DMS 273 treated with DMSO at 0.1 percent for 48 hours (cell line): ENCODE measurements at regions not wholly inside any gene's neighbourhood (a gene's known extent, or its start where the extent isn't known, plus 50 kb on each side); places are given as distances from the start of the nearest gene placed in this dataset.
"Not testable (repeated sequence)": the region's sequence is repeated elsewhere in the genome, so short reads cannot be mapped to it uniquely, and the experiment has no call there.

ENCODE experiments used
- DNase-seq: peaks from one replicate; lab custom pipeline; 2025; lab: John Stamatoyannopoulos, UW

- no peak for DNase-seq
These were observed 161.6 kb downstream of the DDX1 start for GRCh38 chr2:15753233-15753798.

- DNase-seq: no peak
These were observed 162.4 kb downstream of the DDX1 start for GRCh38 chr2:15753811-15754702.

DNA sequence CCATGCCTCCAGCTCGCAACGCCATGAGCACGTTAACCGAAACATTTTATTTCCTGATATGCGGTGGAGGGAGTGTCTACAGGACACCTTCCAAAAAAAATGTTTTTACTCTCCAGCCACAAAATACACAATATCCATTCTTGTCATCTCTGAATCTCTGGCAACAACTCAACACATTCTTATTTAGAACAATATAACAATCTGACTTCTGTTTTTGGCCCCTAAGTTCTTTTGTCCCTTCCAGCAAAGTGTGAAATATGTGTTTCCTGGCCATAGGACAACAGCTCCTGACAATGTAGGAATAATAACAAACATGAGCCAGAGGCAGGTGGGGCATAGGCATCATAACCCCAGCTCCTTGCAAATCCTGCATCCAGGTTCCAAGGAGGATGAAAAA is 163.0 kb downstream of the DDX1 start:
- DNase-seq: no peak

GRCh38 chr2:15755528-15755927 is 163.9 kb downstream of the DDX1 start:
- no peak for DNase-seq

DNA sequence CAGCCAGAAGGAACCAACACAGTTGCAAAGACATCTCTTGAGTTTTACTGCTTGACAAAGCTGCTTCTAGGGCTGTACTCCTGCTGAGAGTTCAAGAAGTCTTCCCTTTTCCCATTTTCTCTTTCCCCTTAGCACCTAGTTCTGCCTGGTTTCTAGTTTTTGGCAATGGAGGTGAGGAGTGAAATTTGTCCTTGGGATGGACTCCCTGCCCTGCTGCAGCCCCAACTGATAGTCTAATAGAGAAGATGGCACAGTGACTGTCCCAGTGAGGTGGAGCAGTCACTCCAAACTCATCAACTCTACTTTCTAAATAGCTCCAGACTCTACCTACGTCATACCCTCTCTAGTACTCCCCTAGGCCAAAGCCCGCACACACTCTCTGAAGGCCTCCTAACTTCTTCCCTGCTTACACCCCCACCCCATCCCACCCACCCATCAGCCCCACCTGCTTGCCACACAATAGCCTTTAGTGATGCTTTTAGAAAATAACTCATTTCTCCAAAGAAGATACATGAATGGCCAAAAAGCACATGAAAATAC is 164.4 kb downstream of the DDX1 start:
- DNase-seq: no peak

DNA sequence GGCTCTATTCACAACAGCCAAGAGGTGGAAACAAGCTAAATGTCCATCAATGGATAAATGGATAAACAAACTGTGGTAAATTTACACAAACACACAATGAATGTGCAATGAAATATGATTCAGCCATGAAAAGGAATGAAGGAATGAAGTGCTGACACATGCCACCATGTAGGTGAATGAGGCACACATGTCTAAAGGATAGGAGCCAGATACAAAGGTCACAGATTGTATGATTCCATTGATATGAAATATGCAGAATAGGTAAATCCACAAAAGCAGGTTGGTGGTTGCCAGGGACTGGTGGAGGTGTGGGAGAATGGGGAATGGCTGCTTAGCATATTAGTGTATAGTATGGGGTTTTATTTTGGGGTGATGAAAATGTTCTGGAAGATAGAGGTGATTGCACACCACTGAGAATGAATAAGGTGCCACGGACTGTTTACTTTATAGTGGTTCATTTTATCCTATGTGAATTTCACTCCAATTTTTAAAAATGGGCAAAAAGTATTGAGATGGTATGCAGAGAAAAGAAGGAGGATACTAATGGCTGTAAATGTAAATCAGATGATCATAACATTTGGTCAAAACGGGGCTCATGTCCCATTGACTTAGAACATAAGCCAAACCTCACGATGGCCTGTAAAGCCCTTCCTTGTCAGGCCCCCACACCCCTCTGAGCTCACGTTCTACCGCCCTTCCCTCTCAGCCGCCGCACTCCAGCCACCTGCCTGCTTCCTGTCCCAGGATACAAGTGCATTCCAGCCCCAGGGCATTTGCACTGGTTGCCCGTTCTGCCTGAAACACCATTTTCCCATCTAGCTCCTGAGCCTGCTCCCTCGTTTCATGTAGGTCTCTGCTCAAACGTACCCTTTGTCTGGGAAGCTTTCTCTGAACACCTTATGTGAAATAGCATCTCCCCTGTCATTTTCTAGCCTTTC is 165.5 kb downstream of the DDX1 start:
- no peak for DNase-seq

GRCh38 chr2:15757820-15758586 is 166.3 kb downstream of the DDX1 start:
- no peak for DNase-seq

GRCh38 chr2:15758848-15759247 is 167.2 kb downstream of the DDX1 start:
- DNase-seq: no peak

DNA sequence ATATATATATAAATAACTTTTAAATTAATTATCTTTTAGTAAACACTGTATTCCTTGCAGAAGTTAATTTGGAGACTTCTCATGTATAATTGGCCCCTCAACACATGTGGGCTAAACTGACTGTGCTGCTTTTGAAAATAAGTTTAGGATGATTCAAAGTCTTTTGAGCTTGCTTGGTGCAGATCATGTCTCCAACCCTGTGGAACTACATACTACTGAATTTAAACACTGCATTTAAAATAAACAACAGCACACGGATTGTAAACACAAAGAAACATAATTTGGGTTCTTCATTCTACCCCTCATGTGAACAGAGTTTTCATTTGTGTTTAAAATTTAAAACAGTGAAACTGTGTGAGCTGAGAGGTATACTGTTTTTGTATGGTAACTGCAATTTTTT is 167.7 kb downstream of the DDX1 start:
- no peak for DNase-seq

GRCh38 chr2:15759791-15760190 is 168.1 kb downstream of the DDX1 start:
- DNase-seq: not testable (repeated sequence)

- no peak for DNase-seq
These were observed 168.7 kb downstream of the DDX1 start for GRCh38 chr2:15760232-15760910.

DNA sequence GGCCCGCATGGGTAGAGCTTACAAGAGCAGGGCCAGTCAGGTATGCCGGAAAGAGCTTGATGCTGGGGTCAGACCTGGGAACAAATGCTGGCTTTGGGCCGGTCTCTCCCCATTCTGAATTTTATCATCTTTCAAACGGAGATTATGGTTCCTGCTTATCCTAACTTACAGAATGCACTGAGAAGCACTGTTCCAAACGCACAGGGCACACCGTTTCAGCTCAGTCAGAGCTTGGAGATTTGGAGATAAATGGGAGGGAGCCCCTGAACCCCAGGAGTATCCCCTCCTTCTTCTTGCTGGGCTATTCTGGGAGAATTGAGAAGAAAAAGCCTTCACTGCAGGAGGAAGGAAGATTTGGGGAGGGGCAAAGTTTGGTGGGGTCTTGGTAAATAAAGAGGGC is 169.4 kb downstream of the DDX1 start:
- no peak for DNase-seq

DNA sequence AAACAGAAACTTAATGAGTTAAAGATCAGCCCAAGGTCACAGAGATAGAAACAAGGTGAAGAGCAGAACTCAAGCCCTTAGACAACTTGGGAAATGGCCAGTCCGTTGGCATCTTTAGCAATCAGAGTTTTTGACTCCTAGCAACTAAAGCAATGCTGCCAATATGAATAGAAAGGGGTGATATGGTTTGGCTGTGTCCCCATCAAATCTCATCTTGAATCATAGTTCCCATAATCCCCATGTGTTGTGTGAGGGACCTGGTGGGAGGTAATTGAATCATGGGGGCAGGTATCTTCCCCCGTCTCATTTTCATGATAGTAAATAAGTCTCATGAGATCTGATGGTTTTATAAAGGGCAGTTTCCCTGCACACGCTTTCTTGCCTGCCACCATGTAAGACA is 170.2 kb downstream of the DDX1 start:
- no peak for DNase-seq

DNA sequence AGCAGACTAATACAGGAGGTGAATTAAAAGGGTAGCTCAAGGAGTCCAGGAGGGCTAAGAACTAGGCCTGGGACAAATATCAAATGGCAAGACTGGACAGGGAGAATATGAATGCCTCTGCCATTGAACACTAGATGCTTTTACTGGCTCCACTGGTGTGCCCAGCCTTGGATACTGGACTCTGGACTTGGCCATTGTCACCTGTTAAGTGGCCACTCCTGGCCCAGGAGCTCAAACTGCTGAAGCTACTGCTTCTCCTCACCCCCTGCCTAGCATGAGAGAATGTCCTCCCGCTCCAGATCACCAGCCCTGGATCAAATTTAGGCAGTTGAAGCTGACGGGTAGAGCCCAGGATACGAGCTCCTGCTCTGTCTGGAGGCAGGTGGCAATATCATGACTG is 170.8 kb downstream of the DDX1 start:
- no peak for DNase-seq

DNA sequence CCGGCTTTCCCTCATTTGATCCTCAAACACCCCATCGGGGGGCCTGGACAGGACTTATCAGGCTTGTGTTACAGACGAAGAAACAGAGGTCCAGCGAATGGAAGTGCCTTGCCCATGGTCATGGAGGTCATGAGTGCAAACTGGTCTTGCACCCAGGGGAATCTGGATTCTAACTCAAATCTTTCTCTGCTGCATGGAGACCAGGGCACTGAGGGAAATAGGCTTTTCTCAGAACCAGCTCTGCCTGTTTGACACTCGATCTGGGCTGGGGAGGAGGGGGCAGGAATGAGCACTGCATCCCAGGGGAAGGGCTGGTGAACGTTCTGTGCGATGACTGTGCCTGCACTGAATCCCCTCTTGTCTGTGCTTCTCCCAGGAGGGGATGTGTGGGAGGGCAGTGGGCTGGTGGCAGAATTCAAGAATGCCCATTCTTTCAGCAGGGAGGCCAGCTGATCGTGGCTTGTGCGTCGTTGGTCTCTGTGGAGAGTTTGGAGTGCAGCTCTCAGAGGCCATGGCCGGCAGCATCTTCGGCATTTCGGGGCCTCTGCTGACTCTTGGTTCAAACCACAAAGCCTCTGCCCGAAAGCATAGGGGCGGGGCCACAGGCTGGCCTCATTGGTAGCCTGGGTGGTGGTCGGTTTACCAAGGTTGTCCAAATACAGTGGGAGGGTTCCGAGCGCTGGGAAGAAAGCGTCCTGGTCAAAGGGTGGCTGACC is 171.6 kb downstream of the DDX1 start:
- DNase-seq: no peak

DNA sequence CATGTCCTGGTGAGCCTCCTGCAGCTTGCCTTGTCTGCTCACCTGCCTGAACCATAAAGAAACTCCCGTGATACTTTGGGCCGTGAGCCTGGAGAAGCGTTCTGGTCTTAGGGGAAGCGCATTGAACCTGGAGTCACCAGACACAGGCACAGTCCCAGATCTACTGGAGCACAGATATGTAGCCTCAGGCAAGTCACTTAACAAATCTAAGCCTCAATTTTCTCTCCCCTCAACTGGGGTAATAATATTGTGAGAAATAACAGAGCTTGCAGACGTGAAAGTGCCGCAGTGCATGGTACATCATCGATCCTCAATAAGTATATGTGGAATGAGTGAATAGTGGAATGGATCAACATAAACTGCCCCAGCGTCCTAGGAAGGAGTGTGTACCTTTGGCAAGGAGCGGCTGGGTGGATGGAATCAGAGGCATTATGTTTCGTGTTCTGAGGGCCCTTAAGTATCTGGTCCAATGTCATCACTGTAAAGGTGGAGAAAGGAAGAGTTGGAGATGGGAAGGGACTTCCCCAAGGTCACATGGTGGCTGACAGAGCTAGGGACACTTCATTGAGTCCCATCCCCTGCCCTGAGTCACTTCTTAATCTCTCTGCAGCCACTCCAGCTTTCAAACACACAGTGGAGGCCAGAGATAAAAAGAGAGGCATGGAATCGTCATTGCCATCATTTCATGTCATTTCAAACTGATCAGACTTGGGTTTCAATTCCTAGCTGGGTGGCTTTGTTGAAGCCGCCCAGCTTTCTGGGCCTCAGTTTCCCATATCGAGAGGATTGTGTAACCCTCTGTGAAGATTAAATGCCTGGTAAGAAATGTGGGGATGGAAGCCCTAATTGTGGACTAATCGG is 172.4 kb downstream of the DDX1 start:
- no peak for DNase-seq

- no peak for DNase-seq
These were observed 173.0 kb downstream of the DDX1 start for GRCh38 chr2:15764683-15765011.

DNA sequence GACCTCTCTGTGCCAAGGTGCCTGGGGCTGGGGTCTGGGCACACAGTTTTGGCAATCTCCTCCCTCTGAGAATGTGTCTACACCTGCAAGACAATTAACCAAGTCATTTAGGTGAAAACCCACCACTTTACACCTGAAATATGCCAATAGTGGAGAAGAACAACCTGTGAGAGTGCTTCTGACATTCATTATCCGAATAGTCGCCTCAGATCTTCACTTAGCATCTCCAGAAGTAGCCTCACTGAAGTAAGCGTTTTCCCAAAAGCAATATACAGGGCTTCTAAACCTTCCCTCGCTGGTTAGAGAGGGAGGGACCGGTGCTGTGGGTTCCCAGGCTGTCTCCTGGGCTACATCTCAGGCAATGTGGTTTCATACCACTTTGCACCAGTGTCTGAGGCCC is 173.5 kb downstream of the DDX1 start:
- no peak for DNase-seq

DNA sequence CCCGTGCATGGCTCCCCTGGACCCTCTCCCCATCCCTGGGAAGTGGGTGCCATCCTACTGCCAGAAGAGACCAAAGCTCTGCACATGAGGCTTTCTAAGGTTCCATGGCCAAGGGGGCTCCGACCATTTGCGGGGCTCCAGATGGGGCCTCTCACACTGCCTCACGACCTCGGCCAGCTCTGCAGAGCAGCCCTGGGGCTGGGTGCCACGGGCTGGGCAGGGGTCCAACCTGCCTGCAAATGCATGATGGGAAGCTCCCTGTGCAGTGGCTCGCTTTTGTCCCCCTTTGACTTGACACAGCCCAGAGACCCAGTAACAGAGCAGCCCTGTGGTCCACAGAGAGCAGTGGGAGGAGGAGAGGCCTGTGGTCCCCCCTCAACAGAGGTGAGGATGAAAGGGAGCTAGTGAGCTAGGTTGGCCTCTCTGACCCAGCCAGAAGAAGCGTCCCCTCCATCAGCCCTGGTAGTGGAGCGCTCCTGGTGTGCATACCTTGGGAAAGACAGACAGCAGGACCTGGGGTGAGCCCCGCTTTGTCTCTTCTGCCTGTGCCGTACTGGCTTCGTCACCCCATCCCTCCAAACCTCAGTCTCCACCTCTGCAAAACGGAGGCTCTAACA is 174.1 kb downstream of the DDX1 start:
- no peak for DNase-seq
